SK-N-SH (cell line): ENCODE measurements at regions not wholly inside any gene's neighbourhood (a gene's known extent, or its start where the extent isn't known, plus 50 kb on each side); places are given as distances from the start of the nearest gene placed in this dataset.
"Not testable (repeated sequence)": the region's sequence is repeated elsewhere in the genome, so short reads cannot be mapped to it uniquely, and the experiment has no call there.

Experiments used
- CTCF ChIA-PET: fragments of 300-600, 350-600 bp; formaldehyde crosslinking; extraction: SDS; loops from one replicate; lab custom pipeline; 2021; lab: Yijun Ruan, JAX
- POLR2A ChIA-PET: fragments of 350-600 bp; sonication (Branson Sonifier 250); formaldehyde crosslinking; extraction: SDS; loops from one replicate; lab custom pipeline; 2020; ENCODE audit warnings: antibody characterized with exemption, inconsistent platforms; lab: Yijun Ruan, JAX
- DNase-seq: peaks from one replicate; pipeline ENCODE4 v3.0.0; 2012
- H2AFZ ChIP-seq: fragments of 200-600 bp; sonication (generic); 2 replicates; pipeline ENCODE4 v1.8.1; 2016; ENCODE audit warnings: antibody characterized with exemption, mild to moderate bottlenecking, low read depth
- H3F3A ChIP-seq: fragments of 200-600 bp; sonication (generic); replicated peaks from 2 replicates; pipeline ENCODE3; 2016; ENCODE audit warnings: antibody characterized with exemption, mild to moderate bottlenecking; ENCODE audit not compliant: insufficient read depth
- H3K27ac ChIP-seq, 2 experiments: fragments of 200-500 bp in 1 of 2; fragments of 200-600 bp in 1 of 2; sonication (Bioruptor generic) in 1 of 2; sonication (generic), shearing (Covaris generic) in 1 of 2; 2 replicates each; pipeline versions ENCODE4 v1.5.1 to v1.6.1; 2014 to 2016; ENCODE audit warnings: low read depth in 2 of 2, inconsistent platforms in 1 of 2, low read length in 1 of 2, mild to moderate bottlenecking in 1 of 2, mixed read lengths in 1 of 2
- H3K27me3 ChIP-seq: fragments of 200-600 bp; sonication (generic), shearing (Covaris generic); 2 replicates; pipeline ENCODE4 v1.6.1; 2016; ENCODE audit warnings: mixed run types; ENCODE audit not compliant: insufficient read depth
- H3K36me3 ChIP-seq, 2 experiments: fragments of 200-500 bp in 1 of 2; fragments of 200-600 bp in 1 of 2; sonication (Bioruptor generic) in 1 of 2; sonication (generic) in 1 of 2; replicated peaks in 1 of 2; 2 replicates each; pipeline versions ENCODE3 to v1.5.1; 2014 to 2016; ENCODE audit warnings: low read length in 1 of 2, mild to moderate bottlenecking in 1 of 2; ENCODE audit not compliant: insufficient read depth in 2 of 2, control insufficient read depth in 1 of 2
- H3K4me1 ChIP-seq, 2 experiments: fragments of 200-500 bp in 1 of 2; fragments of 200-600 bp in 1 of 2; sonication (Bioruptor generic) in 1 of 2; sonication (generic), shearing (Covaris generic) in 1 of 2; 2 replicates each; pipeline versions ENCODE4 v1.5.1 to v1.6.1; 2014 to 2016; ENCODE audit warnings: low read depth in 1 of 2, low read length in 1 of 2, mixed run types in 1 of 2; ENCODE audit not compliant: insufficient read depth in 2 of 2, control insufficient read depth in 1 of 2
- H3K4me2 ChIP-seq: fragments of 200-600 bp; sonication (generic), shearing (Covaris generic); 2 replicates; pipeline ENCODE4 v1.6.1; 2017; ENCODE audit warnings: mixed run types
- H3K4me3 ChIP-seq, 2 experiments: fragments of 200-500 bp in 1 of 2; fragments of 200-600 bp in 1 of 2; sonication (Bioruptor generic) in 1 of 2; sonication (generic), shearing (Covaris generic) in 1 of 2; 2 replicates each; pipeline versions ENCODE4 v1.5.1 to v1.8.1; 2014 to 2016; ENCODE audit warnings: low read depth in 2 of 2, inconsistent platforms in 1 of 2, low read length in 1 of 2, mild to moderate bottlenecking in 1 of 2, mixed read lengths in 1 of 2, moderate library complexity in 1 of 2
- H3K79me2 ChIP-seq: fragments of 200-600 bp; sonication (generic); 2 replicates; pipeline ENCODE4 v1.8.1; 2017; ENCODE audit warnings: mild to moderate bottlenecking; ENCODE audit not compliant: insufficient read depth
- H3K9ac ChIP-seq: fragments of 200-600 bp; sonication (generic); 2 replicates; pipeline ENCODE4 v1.6.1; 2017; ENCODE audit warnings: mixed run types
- H3K9me2 ChIP-seq: fragments of 200-600 bp; sonication (generic); 2 replicates; pipeline ENCODE4 v1.6.1; 2017; ENCODE audit warnings: mixed run types
- H3K9me3 ChIP-seq: fragments of 200-600 bp; sonication (generic); 2 replicates; pipeline ENCODE4 v1.6.1; 2017; ENCODE audit warnings: mixed run types, mild to moderate bottlenecking, moderate library complexity
- H4K20me1 ChIP-seq: fragments of 200-600 bp; sonication (generic); 2 replicates; pipeline ENCODE4 v1.6.1; 2017; ENCODE audit warnings: mild to moderate bottlenecking, mixed run types; ENCODE audit not compliant: insufficient read depth
- CTCF ChIP-seq: fragments of 200-600 bp; sonication (generic); IDR thresholded peaks from 2 replicates; pipeline ENCODE4 v1.6.1; 2017; ENCODE audit warnings: antibody characterized with exemption, mild to moderate bottlenecking, moderate library complexity
- WGBS: methylation state at CpG from one replicate; pipeline ENCODE4 v1.1.6; 2017; ENCODE audit warnings: low lambda C conversion rate; 5-methylcytosine and 5-hydroxymethylcytosine counted together

GRCh38 chr16:29268348-29268747, 138.2 kb downstream of the NPIPB11 start:
- H3K9ac ChIP-seq = peak overlapping the region; percentile 82
- not testable (repeated sequence) for H2AFZ ChIP-seq, H3K4me3 ChIP-seq, DNase-seq
- TF ChIP-seq CTCF = peak; percentile 13; the same call in 1 of the 2 replicates
- TF ChIP-seq, all 33 proteins: peak for 1; not testable (repeated sequence) for 32
- H3K79me2 ChIP-seq, H3K36me3 ChIP-seq, POLR2A ChIA-PET, CTCF ChIA-PET, H3K9me3 ChIP-seq, H3K9me2 ChIP-seq, H4K20me1 ChIP-seq, H3K27me3 ChIP-seq: not testable (repeated sequence)
- H3F3A ChIP-seq = peaks cover 57% of the 10 kb centered on the region
- peaks cover 38 to 43% of the 10 kb centered on the region in 2 experiments for H3K4me1 ChIP-seq
- WGBS = 95% methylated on average over 7 of the region's 14 CpGs
- H3K27ac ChIP-seq = peak overlapping the region in 1 of 2 experiments; percentile 100; a peak in 2 of 4 replicates
- peak overlapping the region; percentile 13 for H3K4me2 ChIP-seq

DNA sequence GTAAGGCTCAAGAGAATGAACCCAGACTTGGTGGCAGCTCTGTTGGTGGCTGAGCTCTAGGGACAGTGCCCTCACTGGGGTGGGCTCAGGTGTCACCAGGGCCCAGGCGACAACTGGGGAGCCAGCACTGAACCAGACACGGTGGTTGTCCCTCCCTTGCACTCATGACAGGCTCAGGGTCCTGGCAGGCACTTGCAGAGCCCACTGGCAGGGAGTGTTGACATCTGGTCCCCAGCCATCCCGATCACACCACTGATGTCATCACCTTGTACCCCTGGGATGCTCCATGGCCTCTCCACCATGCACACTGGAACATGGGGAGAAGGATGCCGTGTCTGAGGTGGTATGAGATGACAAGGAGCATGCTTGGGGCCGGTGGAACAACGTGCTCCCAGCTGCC, 138.6 kb downstream of the NPIPB11 start:
- H3K4me3 ChIP-seq, H3K9me3 ChIP-seq, POLR2A ChIA-PET, H4K20me1 ChIP-seq, H3K27me3 ChIP-seq, DNase-seq, H2AFZ ChIP-seq, H3K9me2 ChIP-seq, H3K79me2 ChIP-seq, H3K36me3 ChIP-seq: not testable (repeated sequence)
- Histone ChIP-seq H3F3A (peaks cover 54% of the 10 kb centered on the region), H3K27ac (peak overlapping the region in 1 of 2 experiments; percentile 100; a peak in 2 of 4 replicates), H3K4me2 (peak overlapping the region; percentile 37; the same call in 1 of the 2 replicates), H3K9ac (peak overlapping the region; percentile 82; the same call in 1 of the 2 replicates), H3K4me1 (peaks cover 38 to 45% of the 10 kb centered on the region in 2 experiments)
- WGBS = 98% methylated on average over 6 of the region's 6 CpGs
- CTCF ChIA-PET = interaction anchor here (1.3 kb wide), 1 partner anchor 153 kb away, joined by 3 read pairs; no protein-coding TSS in a partner anchor

- POLR2A ChIA-PET = not testable (repeated sequence)
Observed at GRCh38 chr16:29267055-29267619, 139.4 kb downstream of the NPIPB11 start.

More at GRCh38 chr16:29267055-29267619, 139.4 kb downstream of the NPIPB11 start:
- H4K20me1 ChIP-seq, H2AFZ ChIP-seq, H3K9me3 ChIP-seq, H3K4me3 ChIP-seq, H3K79me2 ChIP-seq, H3K27me3 ChIP-seq, DNase-seq, H3K36me3 ChIP-seq, H3K9me2 ChIP-seq: not testable (repeated sequence)
- Histone ChIP-seq H3K4me1 (peaks cover 39 to 45% of the 10 kb centered on the region in 2 experiments), H3K4me2 (peak overlapping the region; percentile 37; the same call in 1 of the 2 replicates), H3K27ac (peak overlapping the region; percentile 39 to 100; a peak in 3 of 4 replicates), H3K9ac (peak overlapping the region; percentile 82; the same call in 1 of the 2 replicates), H3F3A (peaks cover 47% of the 10 kb centered on the region)
- WGBS = 87% methylated on average over 5 of the region's 16 CpGs
- CTCF ChIA-PET = interaction anchor here (1.3 kb wide), 1 partner anchor 153 kb away, joined by 3 read pairs; no protein-coding TSS in a partner anchor
